Body of pancreas (tissue), 4 donors: ENCODE measurements at regions not wholly inside any gene's neighbourhood (a gene's known extent, or its start where the extent isn't known, plus 50 kb on each side); places are given as distances from the start of the nearest gene placed in this dataset.

Source experiments
- POLR2A ChIP-seq, 3 donors: fragments of 450-650 bp; IDR thresholded peaks; one replicate each; pipeline ENCODE4 v1.6.1; 2016; ENCODE audit warnings: antibody characterized with exemption in 3 of 3, mild to moderate bottlenecking in 2 of 3
- TF ChIP-seq, protein P1 (sequence below), 7 experiments: fragments of 450-650 bp in 4 of 7; fragments of 200-600 bp in 3 of 7; sonication (generic) in 3 of 7; IDR thresholded peaks; one replicate each; pipeline ENCODE4 v1.5.1; 2016 to 2019; ENCODE audit warnings: antibody characterized with exemption in 7 of 7

- TF ChIP-seq, protein P1, sequence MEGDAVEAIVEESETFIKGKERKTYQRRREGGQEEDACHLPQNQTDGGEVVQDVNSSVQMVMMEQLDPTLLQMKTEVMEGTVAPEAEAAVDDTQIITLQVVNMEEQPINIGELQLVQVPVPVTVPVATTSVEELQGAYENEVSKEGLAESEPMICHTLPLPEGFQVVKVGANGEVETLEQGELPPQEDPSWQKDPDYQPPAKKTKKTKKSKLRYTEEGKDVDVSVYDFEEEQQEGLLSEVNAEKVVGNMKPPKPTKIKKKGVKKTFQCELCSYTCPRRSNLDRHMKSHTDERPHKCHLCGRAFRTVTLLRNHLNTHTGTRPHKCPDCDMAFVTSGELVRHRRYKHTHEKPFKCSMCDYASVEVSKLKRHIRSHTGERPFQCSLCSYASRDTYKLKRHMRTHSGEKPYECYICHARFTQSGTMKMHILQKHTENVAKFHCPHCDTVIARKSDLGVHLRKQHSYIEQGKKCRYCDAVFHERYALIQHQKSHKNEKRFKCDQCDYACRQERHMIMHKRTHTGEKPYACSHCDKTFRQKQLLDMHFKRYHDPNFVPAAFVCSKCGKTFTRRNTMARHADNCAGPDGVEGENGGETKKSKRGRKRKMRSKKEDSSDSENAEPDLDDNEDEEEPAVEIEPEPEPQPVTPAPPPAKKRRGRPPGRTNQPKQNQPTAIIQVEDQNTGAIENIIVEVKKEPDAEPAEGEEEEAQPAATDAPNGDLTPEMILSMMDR (IDR thresholded peaks at IDR 0.05) = no peak
- no peak for TF ChIP-seq POLR2A (IDR thresholded peaks at IDR 0.05)
Observed at GRCh38 chr5:53333160-53333559, 147.3 kb upstream of the FST start.
